NCI-H345 treated with DMSO at 0.1 percent for 48 hours (cell line): ENCODE measurements at regions not wholly inside any gene's neighbourhood (a gene's known extent, or its start where the extent isn't known, plus 50 kb on each side); places are given as distances from the start of the nearest gene placed in this dataset.

Source experiments
- DNase-seq: peaks from one replicate; lab custom pipeline; 2025; ENCODE audit not compliant: unreplicated experiment; lab: John Stamatoyannopoulos, UW

- DNase-seq, result no peak
These were observed 87.0 kb downstream of the YTHDF1 start for GRCh38 chr20:63128956-63129355.

- no peak for DNase-seq
These were observed 87.6 kb downstream of the YTHDF1 start for GRCh38 chr20:63128367-63128766.

- no peak for DNase-seq
These were observed 88.1 kb downstream of the YTHDF1 start for GRCh38 chr20:63127700-63128364.

- DNase-seq, result no peak
These were observed 88.8 kb downstream of the YTHDF1 start for GRCh38 chr20:63126876-63127699.

- no peak for DNase-seq
These were observed 89.9 kb downstream of the YTHDF1 start for GRCh38 chr20:63125838-63126601.

- DNase-seq, result no peak
These were observed 90.4 kb downstream of the YTHDF1 start for GRCh38 chr20:63125581-63125837.

- no peak for DNase-seq
These were observed 91.0 kb downstream of the YTHDF1 start for GRCh38 chr20:63124782-63125580.

- no peak for DNase-seq
These were observed 91.7 kb downstream of the YTHDF1 start for GRCh38 chr20:63124092-63124781.

- DNase-seq, result no peak
These were observed 92.6 kb downstream of the YTHDF1 start for GRCh38 chr20:63123331-63123741.

- no peak for DNase-seq
These were observed 93.3 kb downstream of the YTHDF1 start for GRCh38 chr20:63122626-63123025.

GRCh38 chr20:63121749-63122405 is 94.1 kb downstream of the YTHDF1 start:
- DNase-seq, result no peak

GRCh38 chr20:63121246-63121645 is 94.7 kb downstream of the YTHDF1 start:
- no peak for DNase-seq

- no peak for DNase-seq
These were observed 95.2 kb downstream of the YTHDF1 start for GRCh38 chr20:63120808-63121090.

GRCh38 chr20:63119963-63120807 is 95.7 kb downstream of the YTHDF1 start:
- no peak for DNase-seq

- DNase-seq, result no peak
These were observed 96.6 kb downstream of the YTHDF1 start for GRCh38 chr20:63119121-63119962.

GRCh38 chr20:63118303-63119120 is 97.4 kb downstream of the YTHDF1 start:
- no peak for DNase-seq

- DNase-seq, result no peak
These were observed 98.1 kb downstream of the YTHDF1 start for GRCh38 chr20:63117661-63118302.
